NCI-H526 treated with DMSO at 0.1 percent for 48 hours (cell line): ENCODE measurements at regions not wholly inside any gene's neighbourhood (a gene's known extent, or its start where the extent isn't known, plus 50 kb on each side); places are given as distances from the start of the nearest gene placed in this dataset.

ENCODE experiments used
- DNase-seq: peaks from one replicate; lab custom pipeline; 2025; lab: John Stamatoyannopoulos, UW

- no peak for DNase-seq
These were observed 54.4 kb upstream of the LCORL start for GRCh38 chr4:18075823-18076433.

- DNase-seq, result no peak
These were observed 50.3 kb upstream of the LCORL start for GRCh38 chr4:18071894-18072293.
